Left forelimb (tissue), 1 donor: ENCODE measurements at regions not wholly inside any gene's neighbourhood (a gene's known extent, or its start where the extent isn't known, plus 50 kb on each side); places are given as distances from the start of the nearest gene placed in this dataset.
"Not testable (repeated sequence)": the region's sequence is repeated elsewhere in the genome, so short reads cannot be mapped to it uniquely, and the experiment has no call there.

Experiments used
- DNase-seq: peaks from one replicate; pipeline ENCODE4 v3.0.0-alpha.2; 2018; ENCODE audit warnings: low spot score

GRCh38 chr10:8128511-8128910, 74.0 kb downstream of the GATA3 start:
- no peak for DNase-seq

- DNase-seq, result no peak
Observed at GRCh38 chr10:8129438-8129837, 75.0 kb downstream of the GATA3 start.

GRCh38 chr10:8130973-8131911, 76.8 kb downstream of the GATA3 start:
- DNase-seq, result no peak

- no peak for DNase-seq
Observed at GRCh38 chr10:8133146-8133545, 78.7 kb downstream of the GATA3 start.

GRCh38 chr10:8136736-8137135, 82.2 kb downstream of the GATA3 start:
- no peak for DNase-seq

- DNase-seq, result no peak
Observed at GRCh38 chr10:8137272-8137681, 82.8 kb downstream of the GATA3 start.

- DNase-seq, result no peak
Observed at GRCh38 chr10:8137726-8138125, 83.2 kb downstream of the GATA3 start.

- no peak for DNase-seq
Observed at GRCh38 chr10:8138471-8138870, 84.0 kb downstream of the GATA3 start.

GRCh38 chr10:8144496-8144895, 90.0 kb downstream of the GATA3 start:
- DNase-seq, result no peak

GRCh38 chr10:8146650-8147049, 92.2 kb downstream of the GATA3 start:
- no peak for DNase-seq

GRCh38 chr10:8149991-8150390, 95.5 kb downstream of the GATA3 start:
- DNase-seq, result no peak

GRCh38 chr10:8150401-8150905, 96.0 kb downstream of the GATA3 start:
- DNase-seq, result no peak

GRCh38 chr10:8151086-8151485, 96.6 kb downstream of the GATA3 start:
- DNase-seq, result no peak

- DNase-seq, result no peak
Observed at GRCh38 chr10:8156918-8157317, 102.4 kb downstream of the GATA3 start.

GRCh38 chr10:8158193-8159071, 103.9 kb downstream of the GATA3 start:
- no peak for DNase-seq

GRCh38 chr10:8159341-8160165, 105.1 kb downstream of the GATA3 start:
- no peak for DNase-seq

GRCh38 chr10:8163824-8164223, 109.3 kb downstream of the GATA3 start:
- DNase-seq, result no peak

GRCh38 chr10:8164640-8165039, 110.2 kb downstream of the GATA3 start:
- DNase-seq, result not testable (repeated sequence)

- no peak for DNase-seq
Observed at GRCh38 chr10:8168836-8169235, 114.3 kb downstream of the GATA3 start.

- no peak for DNase-seq
Observed at GRCh38 chr10:8171008-8171407, 116.5 kb downstream of the GATA3 start.

- DNase-seq, result no peak
Observed at GRCh38 chr10:8172604-8173003, 118.1 kb downstream of the GATA3 start.
